GM08714 (cell line): ENCODE measurements at regions not wholly inside any gene's neighbourhood (a gene's known extent, or its start where the extent isn't known, plus 50 kb on each side); places are given as distances from the start of the nearest gene placed in this dataset.

Experiments used
- H3K4me3 ChIP-seq: fragments of 200-500 bp; sonication (Bioruptor generic); 2 replicates; pipeline ENCODE4 v1.5.1; 2014; ENCODE audit warnings: mild to moderate bottlenecking, low read length, inconsistent platforms
- ZNF274 ChIP-seq: IDR thresholded peaks from 2 replicates; pipeline ENCODE4 v1.6.1; 2012; ENCODE audit warnings: mild to moderate bottlenecking, low read depth, low read length

DNA sequence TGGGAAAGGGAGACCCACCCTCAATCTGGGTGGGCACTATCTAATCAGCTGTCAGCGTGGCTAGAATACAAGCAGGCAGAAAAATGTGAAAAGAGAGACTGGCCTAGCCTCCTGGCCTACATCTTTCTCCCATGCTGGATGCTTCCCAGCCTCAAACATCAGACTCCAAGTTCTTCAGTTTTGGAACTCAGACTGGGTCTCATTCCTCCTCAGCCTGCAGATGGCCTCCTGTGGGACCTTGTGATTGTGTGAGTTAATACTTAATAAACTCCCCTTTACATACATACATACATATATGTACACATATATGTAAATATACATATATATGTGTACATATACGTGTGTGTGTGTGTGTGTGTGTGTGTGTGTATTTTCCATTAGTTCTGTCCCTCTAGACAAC is 207.1 kb downstream of the BRINP2 start:
- no peak for TF ChIP-seq ZNF274

DNA sequence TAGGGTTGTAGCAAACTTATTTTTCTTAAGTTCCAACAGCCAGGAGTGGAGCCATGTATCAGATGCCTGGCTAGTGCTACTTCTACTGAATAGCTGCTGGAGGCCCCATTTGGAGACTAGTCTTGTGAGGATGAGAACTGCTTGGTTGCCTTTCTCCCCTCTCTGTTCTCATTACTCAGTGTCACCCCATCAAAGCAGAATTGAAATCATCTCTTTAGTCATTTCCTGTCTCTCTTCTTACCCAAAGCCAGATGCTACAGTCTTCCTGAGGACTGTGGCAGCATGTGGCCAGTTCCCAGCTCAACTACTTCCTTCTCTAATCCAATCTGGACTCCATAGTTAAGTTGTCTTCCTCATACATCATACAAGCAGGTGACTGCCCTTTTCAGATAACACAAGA is 197.5 kb downstream of the BRINP2 start:
- no peak for TF ChIP-seq ZNF274
- H3K4me3 ChIP-seq = no peak overlapping the region

More for the DNA sequence above, 207.1 kb downstream of the BRINP2 start:
- no peak overlapping the region for H3K4me3 ChIP-seq

DNA sequence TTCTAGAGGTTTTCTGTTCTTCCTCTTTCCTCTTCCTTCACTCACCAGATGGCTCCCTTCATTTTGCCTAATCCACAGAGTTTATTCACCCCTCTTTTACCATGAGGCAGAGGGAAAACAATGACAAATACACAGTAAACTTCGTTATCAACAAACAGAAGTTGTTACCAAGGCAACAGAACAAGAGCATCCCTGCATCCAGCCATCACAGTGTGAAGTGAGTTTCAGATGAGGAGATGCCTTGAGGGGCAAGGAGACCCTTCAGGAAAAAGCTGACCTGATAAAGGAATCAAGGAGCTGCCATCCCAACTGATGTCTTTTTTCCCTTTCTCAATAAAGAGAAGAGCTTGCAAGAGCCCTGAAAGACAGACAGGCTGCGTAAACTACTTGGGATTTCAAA is 195.3 kb downstream of the BRINP2 start:
- TF ChIP-seq ZNF274 = no peak
- no peak overlapping the region for H3K4me3 ChIP-seq

DNA sequence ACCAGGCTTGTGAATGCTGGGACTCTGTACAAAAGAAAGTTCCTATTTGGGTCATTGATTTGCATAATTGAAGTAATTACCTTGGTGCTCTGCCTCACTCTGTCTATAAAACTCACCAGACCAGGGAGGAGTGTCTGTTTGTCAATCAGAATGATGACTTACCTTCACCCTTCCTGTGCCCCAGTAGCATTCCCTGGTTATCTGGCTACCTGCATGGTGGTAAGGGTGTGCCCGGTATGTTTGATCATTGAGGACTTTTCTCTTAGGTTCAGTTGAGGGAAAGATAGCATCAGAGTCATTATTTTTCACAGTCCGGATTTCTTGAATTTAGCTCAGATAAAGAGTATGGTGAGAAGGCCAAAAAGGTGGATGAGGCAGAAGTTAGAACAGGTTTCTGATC is 190.0 kb downstream of the BRINP2 start:
- no peak overlapping the region for H3K4me3 ChIP-seq
- TF ChIP-seq ZNF274 = no peak

DNA sequence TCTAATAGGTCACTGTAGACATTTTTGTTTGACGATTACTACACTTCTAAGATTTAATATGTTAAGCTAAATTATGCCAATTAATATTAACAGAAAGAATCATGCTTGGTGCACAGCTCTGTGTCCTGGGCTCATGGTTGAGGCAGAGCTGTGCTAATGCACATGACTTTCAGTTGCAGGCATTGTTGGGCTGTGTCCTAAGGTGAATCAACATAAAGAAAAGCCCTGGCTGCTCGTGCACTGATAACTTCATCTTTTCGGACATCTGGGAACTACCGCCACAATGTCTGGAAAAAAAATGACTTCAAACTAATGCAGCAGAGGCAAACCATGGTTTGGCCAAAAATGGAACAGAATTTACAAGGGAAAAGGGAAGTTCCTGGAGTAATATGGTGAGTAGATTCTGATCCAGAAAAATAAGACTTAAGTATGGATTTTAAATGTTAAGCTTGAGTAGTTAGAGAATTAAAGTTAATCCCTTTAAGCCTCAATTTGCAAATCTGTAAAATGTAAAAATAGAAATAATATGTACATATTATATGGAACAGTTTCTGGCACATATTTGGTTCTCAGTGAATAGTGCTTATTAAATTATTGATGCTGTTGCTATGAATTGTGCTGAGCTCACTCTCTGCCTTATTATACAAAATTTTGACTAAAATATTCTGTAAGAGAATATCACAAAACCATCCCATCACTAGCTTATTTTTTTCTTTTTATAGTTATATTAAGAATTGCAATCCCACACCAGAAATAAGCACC is 186.1 kb downstream of the BRINP2 start:
- no peak for TF ChIP-seq ZNF274
- no peak overlapping the region for H3K4me3 ChIP-seq

DNA sequence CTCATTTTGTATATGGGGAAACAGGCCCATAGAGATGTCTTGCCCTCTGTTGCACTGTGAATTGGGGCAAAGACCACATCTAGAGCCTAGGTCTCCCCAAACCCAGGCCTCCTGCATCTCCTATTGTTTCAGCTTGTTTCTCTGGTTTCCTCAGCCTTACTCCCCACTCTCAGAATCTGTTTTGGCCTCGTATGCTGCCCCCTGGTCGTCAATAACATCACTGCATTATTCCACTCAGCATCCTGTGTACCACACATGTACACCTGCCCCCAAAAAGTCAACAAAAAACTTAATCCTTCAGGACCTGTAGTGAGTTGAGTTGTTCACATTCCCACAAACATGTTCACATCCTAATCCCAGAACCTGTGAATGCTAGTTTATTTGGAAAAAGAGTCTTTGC is 184.8 kb downstream of the BRINP2 start:
- TF ChIP-seq ZNF274 = no peak
- H3K4me3 ChIP-seq = no peak overlapping the region

DNA sequence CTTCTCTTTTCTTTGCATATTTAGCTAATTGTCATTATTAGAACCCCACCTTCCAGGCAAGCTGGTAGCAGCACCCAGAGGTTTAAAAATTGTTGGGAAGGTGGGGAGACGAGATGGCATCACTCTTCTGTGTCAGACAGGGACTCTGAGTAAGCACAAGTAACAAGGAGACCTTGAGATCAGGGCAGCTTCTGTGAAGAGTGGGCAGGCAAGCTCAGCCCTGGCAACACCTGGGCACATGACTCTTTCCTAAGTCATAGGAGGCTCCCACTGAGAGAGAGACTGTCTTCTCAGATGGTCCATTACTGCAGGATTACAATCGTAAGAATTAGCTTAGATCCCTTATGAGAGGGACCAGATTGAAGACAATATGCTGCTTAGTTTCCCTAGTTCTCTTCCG is 183.5 kb downstream of the BRINP2 start:
- H3K4me3 ChIP-seq = no peak overlapping the region
- no peak for TF ChIP-seq ZNF274

DNA sequence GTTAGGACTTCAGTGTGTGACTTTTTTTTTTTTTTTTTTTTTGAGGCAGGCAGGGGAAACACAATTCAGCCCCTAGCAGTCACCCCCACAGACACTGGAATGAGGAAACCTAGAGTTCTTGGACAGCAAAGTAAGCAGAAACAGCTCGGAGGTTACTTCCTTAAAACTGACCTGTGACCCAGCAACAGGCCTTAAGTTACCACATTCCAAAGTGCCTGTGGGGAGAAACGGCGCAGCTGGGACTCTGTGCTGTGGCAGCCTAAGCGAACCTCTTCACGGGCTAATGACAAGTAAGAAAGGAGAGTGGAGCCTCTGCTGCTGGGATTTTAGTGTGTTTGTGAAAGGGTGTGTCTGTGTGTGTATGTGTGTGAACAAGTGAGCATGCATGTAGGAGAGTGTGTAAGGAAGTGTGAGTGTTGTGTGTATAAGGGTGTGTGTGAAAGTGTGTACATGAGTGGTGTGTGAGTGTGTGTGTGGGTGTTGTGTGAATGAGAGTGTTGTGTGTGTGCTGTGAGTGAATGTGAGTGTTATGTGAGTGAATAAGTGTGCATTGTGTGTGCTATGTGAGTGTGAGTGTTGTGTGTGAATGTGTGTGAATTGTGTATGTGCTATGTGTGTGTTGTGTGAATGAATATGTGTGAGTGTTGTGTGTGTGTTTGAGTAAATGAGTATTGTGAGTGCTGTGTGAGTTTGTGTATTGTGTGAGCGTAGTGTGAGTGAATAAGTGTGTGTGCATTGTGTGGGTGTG is 180.8 kb downstream of the BRINP2 start:
- H3K4me3 ChIP-seq = no peak overlapping the region
- TF ChIP-seq ZNF274 = no peak

DNA sequence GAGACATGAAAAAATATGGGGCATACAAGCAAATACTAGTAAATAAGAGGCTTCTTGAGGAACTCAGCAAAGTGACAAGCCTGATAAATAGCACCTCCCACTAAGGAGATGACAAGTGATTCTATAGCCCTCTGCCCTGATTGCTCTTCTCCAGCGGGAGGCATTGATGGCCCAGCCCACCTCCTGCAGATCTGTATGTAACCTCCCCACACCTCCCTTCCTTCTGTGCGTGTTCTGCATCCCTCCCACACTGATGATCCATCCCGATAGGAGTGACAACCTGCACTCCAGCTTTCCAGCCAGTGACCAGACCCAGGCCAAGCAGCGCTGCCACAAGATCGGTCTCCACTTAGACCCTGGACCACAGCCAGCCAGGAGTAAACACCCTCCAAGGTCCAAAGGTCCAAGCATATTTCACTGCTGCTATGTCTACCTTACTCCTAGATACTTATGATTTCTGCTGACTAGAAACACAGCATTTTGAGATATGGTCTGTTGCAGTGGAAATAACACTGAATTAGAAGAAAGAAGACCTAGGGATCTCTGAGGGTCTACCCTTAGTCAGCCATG is 176.1 kb downstream of the BRINP2 start:
- TF ChIP-seq ZNF274 = no peak
- H3K4me3 ChIP-seq = no peak overlapping the region

DNA sequence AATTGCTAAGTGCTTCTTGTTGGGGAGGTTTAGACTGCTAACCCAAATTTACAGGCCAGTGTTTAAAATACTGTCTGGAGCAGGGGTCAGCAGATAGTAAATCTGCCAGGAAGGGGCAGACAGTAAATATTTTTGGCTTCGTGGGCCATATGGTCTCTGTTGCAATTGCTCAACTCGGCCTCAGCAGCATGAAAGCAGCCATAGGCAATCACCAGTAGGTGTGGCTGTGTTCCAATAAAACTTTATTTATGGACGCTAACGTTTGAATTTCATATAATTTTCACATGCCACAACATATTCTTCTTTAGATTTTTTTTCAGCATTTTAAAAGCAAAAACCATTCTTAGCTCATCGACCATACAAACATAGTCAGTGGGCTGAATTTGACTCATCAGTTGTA is 172.7 kb downstream of the BRINP2 start:
- TF ChIP-seq ZNF274 = no peak
- H3K4me3 ChIP-seq = no peak overlapping the region

DNA sequence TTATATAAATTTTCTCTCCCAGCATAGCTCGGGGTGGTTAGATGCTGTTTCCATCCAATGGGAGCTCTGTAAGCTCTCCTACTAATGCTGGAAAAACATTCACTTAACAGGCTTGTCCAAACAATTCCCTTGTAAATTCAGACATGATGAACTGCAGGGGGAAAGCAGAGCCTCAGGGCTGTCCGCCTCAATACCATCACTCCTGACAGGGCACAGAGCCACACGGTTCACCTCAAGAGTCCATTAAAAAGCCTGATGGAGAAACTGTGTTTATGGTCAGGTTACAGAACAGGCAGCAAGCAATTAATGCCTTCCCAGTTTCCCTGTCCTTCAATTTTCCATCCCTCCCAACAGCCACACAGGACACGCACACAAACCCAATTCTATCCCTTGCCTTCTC is 171.0 kb downstream of the BRINP2 start:
- H3K4me3 ChIP-seq = no peak overlapping the region
- TF ChIP-seq ZNF274 = no peak

DNA sequence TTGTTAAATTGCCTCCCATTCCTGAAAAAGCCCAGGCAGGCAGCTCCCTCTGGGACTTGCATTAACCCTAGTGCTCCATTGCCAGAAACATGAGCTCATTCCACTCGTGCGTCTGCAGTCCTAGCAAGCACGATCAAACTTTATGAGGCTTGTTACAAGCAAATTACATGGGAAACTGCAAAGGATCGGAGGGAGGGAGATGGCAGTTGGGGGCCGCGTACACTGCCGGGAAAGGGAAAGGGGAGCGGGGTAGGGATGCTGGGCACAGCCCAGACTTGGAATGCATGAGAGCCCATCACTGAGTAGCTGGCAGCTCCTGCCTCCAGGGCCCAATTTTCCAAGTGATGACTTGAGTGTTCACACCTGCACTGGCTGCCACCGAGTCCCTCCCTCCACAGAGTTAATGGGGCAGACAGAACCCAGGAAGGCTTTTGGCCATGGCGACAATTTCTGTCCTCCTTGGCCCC is 169.9 kb downstream of the BRINP2 start:
- no peak overlapping the region for H3K4me3 ChIP-seq
- no peak for TF ChIP-seq ZNF274

DNA sequence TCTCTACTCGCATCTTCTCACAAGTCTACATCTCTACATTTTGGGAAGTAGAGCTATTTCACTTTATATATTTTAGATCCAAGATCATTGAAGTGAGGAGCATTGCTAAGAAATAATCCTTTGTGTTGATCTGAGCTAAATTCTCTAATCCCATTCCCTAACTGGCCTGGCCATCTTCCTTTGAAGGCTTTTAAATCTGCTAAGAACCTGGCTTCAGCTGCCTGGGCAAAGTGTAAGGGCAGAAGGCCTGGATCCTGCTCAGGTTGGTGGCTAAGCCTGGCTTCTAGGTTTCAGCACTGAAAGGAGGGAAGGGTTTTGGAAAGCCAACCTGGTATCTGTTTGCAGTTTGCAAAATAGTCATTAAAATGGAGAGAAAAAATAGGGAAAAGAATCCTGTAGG is 167.6 kb downstream of the BRINP2 start:
- no peak for TF ChIP-seq ZNF274
- H3K4me3 ChIP-seq = no peak overlapping the region

DNA sequence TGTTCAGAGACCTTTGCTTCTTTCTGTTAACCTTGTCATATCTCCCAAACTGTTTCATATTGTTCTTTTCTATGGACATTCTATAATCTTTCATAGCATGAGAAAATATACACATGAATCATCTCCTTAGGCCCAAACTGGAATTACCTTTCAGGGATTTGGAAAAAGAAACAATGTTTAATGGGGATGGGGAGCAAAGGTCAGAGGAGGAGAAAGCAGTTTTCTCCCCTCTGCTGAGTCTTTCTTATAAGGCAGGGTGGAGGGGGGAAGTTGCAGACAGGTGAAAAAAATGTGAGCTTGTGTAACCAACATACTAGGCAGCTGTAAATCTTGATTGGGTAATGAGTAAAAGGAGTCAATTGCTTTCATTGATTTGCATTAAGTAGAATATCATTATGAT is 164.1 kb downstream of the BRINP2 start:
- no peak for TF ChIP-seq ZNF274
- H3K4me3 ChIP-seq = no peak overlapping the region
